H9 (cell line): ENCODE measurements at regions not wholly inside any gene's neighbourhood (a gene's known extent, or its start where the extent isn't known, plus 50 kb on each side); places are given as distances from the start of the nearest gene placed in this dataset.
"Not testable (repeated sequence)": the region's sequence is repeated elsewhere in the genome, so short reads cannot be mapped to it uniquely, and the experiment has no call there.

Source experiments
- DNase-seq: peaks from one replicate; pipeline ENCODE4 v3.0.0-alpha.2; 2017
- H2AFZ ChIP-seq: one replicate; pipeline ENCODE4 v1.6.1; 2013; ENCODE audit warnings: mild to moderate bottlenecking, low read length, control low read depth, moderate library complexity
- H2AK5ac ChIP-seq: 2 replicates; pipeline ENCODE4 v1.6.1; 2013; ENCODE audit warnings: low read length, control low read depth, mixed read lengths; ENCODE audit not compliant: insufficient read length
- H2BK120ac ChIP-seq: one replicate; pipeline ENCODE4 v1.6.1; 2013; ENCODE audit warnings: low read depth, mild to moderate bottlenecking, low read length, control low read depth, inconsistent platforms; ENCODE audit not compliant: poor library complexity, severe bottlenecking
- H2BK12ac ChIP-seq: 2 replicates; pipeline ENCODE4 v1.6.1; 2013; ENCODE audit warnings: low read length, control low read depth, mixed read lengths, low read depth; ENCODE audit not compliant: insufficient read length
- H2BK15ac ChIP-seq: 2 replicates; pipeline ENCODE4 v1.6.1; 2013; ENCODE audit warnings: low read depth, low read length, control low read depth
- H2BK20ac ChIP-seq: one replicate; pipeline ENCODE4 v1.6.1; 2013; ENCODE audit warnings: low read depth, mild to moderate bottlenecking, low read length, control low read depth, inconsistent platforms; ENCODE audit not compliant: poor library complexity, severe bottlenecking
- H2BK5ac ChIP-seq: 2 replicates; pipeline ENCODE4 v1.6.1; 2013; ENCODE audit warnings: low read length, control low read depth, mixed read lengths; ENCODE audit not compliant: insufficient read length
- H3K14ac ChIP-seq: 2 replicates; pipeline ENCODE4 v1.6.1; 2013; ENCODE audit warnings: low read length, control low read depth; ENCODE audit not compliant: insufficient read depth
- H3K18ac ChIP-seq: 2 replicates; pipeline ENCODE4 v1.6.1; 2013; ENCODE audit warnings: low read depth, mild to moderate bottlenecking, mixed read lengths, low read length, control low read depth; ENCODE audit not compliant: insufficient read length
- H3K23ac ChIP-seq: 2 replicates; pipeline ENCODE4 v1.6.1; 2013; ENCODE audit warnings: low read length, control low read depth, mixed read lengths, low read depth; ENCODE audit not compliant: insufficient read length
- H3K23me2 ChIP-seq: 2 replicates; pipeline ENCODE4 v1.6.1; 2013; ENCODE audit warnings: low read depth, mild to moderate bottlenecking, mixed read lengths, low read length, control low read depth; ENCODE audit not compliant: insufficient read length, poor library complexity, severe bottlenecking
- H3K27ac ChIP-seq: 2 replicates; pipeline ENCODE4 v1.5.1; 2013; ENCODE audit warnings: low read length, control low read depth, mixed read lengths, low read depth; ENCODE audit not compliant: insufficient read length
- H3K27me3 ChIP-seq: 2 replicates; pipeline ENCODE4 v1.6.1; 2013; ENCODE audit warnings: low read length, control low read depth, inconsistent platforms; ENCODE audit not compliant: insufficient read depth
- H3K4ac ChIP-seq: 2 replicates; pipeline ENCODE4 v1.6.1; 2013; ENCODE audit warnings: low read depth, mild to moderate bottlenecking, control low read depth, inconsistent platforms, low read length, moderate library complexity
- H3K4me1 ChIP-seq: 2 replicates; pipeline ENCODE4 v1.6.1; 2013; ENCODE audit warnings: low read length, control low read depth, inconsistent platforms; ENCODE audit not compliant: insufficient read depth
- H3K4me2 ChIP-seq: 2 replicates; pipeline ENCODE4 v1.6.1; 2013; ENCODE audit warnings: low read length, control low read depth, mixed read lengths; ENCODE audit not compliant: insufficient read length, insufficient read depth
- H3K56ac ChIP-seq: 2 replicates; pipeline ENCODE4 v1.6.1; 2013; ENCODE audit warnings: low read depth, mild to moderate bottlenecking, mixed read lengths, low read length, control low read depth; ENCODE audit not compliant: insufficient read length
- H3K79me1 ChIP-seq: 2 replicates; pipeline ENCODE4 v1.6.1; 2013; ENCODE audit warnings: low read depth, mild to moderate bottlenecking, moderate library complexity, low read length, control low read depth, inconsistent platforms; ENCODE audit not compliant: insufficient read depth, poor library complexity, severe bottlenecking
- H3K79me2 ChIP-seq: 2 replicates; pipeline ENCODE4 v1.6.1; 2013; ENCODE audit warnings: low read length, control low read depth, inconsistent platforms; ENCODE audit not compliant: insufficient read depth
- H3K9ac ChIP-seq: 2 replicates; pipeline ENCODE4 v1.6.1; 2013; ENCODE audit warnings: low read length, control low read depth, mixed read lengths; ENCODE audit not compliant: insufficient read length; ENCODE audit errors: extremely low read depth
- H3K9me3 ChIP-seq: one replicate; pipeline ENCODE4 v1.6.1; 2013; ENCODE audit warnings: low read depth, low read length, inconsistent platforms; ENCODE audit not compliant: control insufficient read depth
- H3T11ph ChIP-seq: one replicate; pipeline ENCODE4 v1.6.1; 2013; ENCODE audit warnings: mild to moderate bottlenecking, low read length, control low read depth, inconsistent platforms
- H4K20me1 ChIP-seq: one replicate; pipeline ENCODE4 v1.6.1; 2013; ENCODE audit not compliant: control insufficient read depth, insufficient read length, insufficient read depth
- H4K5ac ChIP-seq: 2 replicates; pipeline ENCODE4 v1.6.1; 2013; ENCODE audit warnings: low read depth, mild to moderate bottlenecking, mixed read lengths, low read length, control low read depth; ENCODE audit not compliant: insufficient read length
- H4K8ac ChIP-seq: replicated peaks from 2 replicates; pipeline ENCODE4 v1.6.1; 2013; ENCODE audit warnings: low read length, control low read depth, mixed read lengths, low read depth; ENCODE audit not compliant: insufficient read length
- H4K91ac ChIP-seq: 2 replicates; pipeline ENCODE4 v1.6.1; 2013; ENCODE audit warnings: low read depth, mild to moderate bottlenecking, moderate library complexity, mixed read lengths, low read length, control low read depth; ENCODE audit not compliant: insufficient read length
- H3K27ac Mint-ChIP-seq, 3 experiments: 2 replicates in 2 of 3; 3 replicates in 1 of 3; pipeline ENCODE4 v1.8.0; 2020 to 2021; ENCODE audit warnings: mixed read lengths in 3 of 3, mild to moderate bottlenecking in 1 of 3, moderate library complexity in 1 of 3
- H3K27me3 Mint-ChIP-seq: 2 replicates; pipeline ENCODE4 v1.8.0; 2021; ENCODE audit warnings: low read depth, mild to moderate bottlenecking, moderate library complexity, mixed read lengths
- H3K36me3 Mint-ChIP-seq, 3 experiments: 2 replicates in 2 of 3; 3 replicates in 1 of 3; pipeline ENCODE4 v1.8.0; 2020 to 2021; ENCODE audit warnings: low read depth in 3 of 3, mixed read lengths in 3 of 3; ENCODE audit not compliant: insufficient read depth in 1 of 3
- H3K4me1 Mint-ChIP-seq, 2 experiments: 2 replicates each; pipeline ENCODE4 v1.8.0; 2020; ENCODE audit warnings: mixed read lengths in 2 of 2
- H3K4me3 Mint-ChIP-seq, 2 experiments: 2 replicates in 1 of 2; 3 replicates in 1 of 2; pipeline ENCODE4 v1.8.0; 2020 to 2021; ENCODE audit warnings: mild to moderate bottlenecking in 2 of 2, mixed read lengths in 2 of 2, moderate library complexity in 1 of 2
- H3K9me3 Mint-ChIP-seq, 2 experiments: 2 replicates in 1 of 2; 3 replicates in 1 of 2; pipeline ENCODE4 v1.8.0; 2020; ENCODE audit warnings: mild to moderate bottlenecking in 2 of 2, mixed read lengths in 2 of 2, moderate library complexity in 1 of 2
- CTCF ChIP-seq: fragments of 200-600 bp; sonication (generic); conservative IDR thresholded peaks from 3 replicates; pipeline ENCODE4 v1.8.0; 2021; ENCODE audit warnings: antibody characterized with exemption, mild to moderate bottlenecking
- WGBS: extraction: QIAGEN DNeasy Blood & Tissue Kit; methylation state at CpG from one replicate; pipeline ENCODE4 v1.1.7; 2013; ENCODE audit warnings: missing lambda C conversion rate, low lambda C conversion rate, mixed read lengths; ENCODE audit not compliant: insufficient read length; ENCODE audit errors: extremely low coverage; 5-methylcytosine and 5-hydroxymethylcytosine counted together

DNA sequence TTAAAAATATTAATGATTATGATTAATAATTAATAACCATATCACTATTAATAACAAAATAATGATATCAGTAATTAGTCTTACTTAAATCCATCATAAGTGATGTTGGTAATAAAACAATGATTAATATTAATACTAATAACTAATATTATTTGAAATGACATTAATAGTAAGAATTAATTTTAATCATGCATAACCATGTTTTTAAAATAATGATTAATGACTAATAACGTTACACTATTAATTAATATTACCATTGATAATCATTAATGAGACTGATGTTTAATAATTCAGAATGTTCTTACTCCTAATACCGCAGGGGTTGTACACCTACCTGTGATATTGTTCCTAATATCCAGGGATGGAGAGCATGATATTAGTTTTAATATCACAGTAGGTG, 53.4 kb upstream of the FRG2C start:
- Histone ChIP-seq H3K9ac (no peak overlapping the region), H2BK120ac (no peak overlapping the region), H3K4ac (no peak overlapping the region), H2BK12ac (no peak overlapping the region), H4K91ac (no peak overlapping the region), H2BK20ac (no peak overlapping the region), H2AFZ (no peak overlapping the region), H3K4me2 (no peak overlapping the region), H3K27ac (no peak overlapping the region), H2BK15ac (no peak overlapping the region), H3K23me2 (no peaks in the 10 kb centered on the region), H3K79me1 (no peaks in the 10 kb centered on the region), H3K4me1 (no peaks in the 10 kb centered on the region), H3K9me3 (no peaks in the 10 kb centered on the region), H3K14ac (no peak overlapping the region), H2AK5ac (no peak overlapping the region), H3K23ac (no peak overlapping the region), H4K20me1 (no peaks in the 10 kb centered on the region), H3T11ph (no peak overlapping the region), H4K5ac (no peak overlapping the region), H4K8ac (no peak overlapping the region), H3K79me2 (no peaks in the 10 kb centered on the region), H3K27me3 (no peaks in the 10 kb centered on the region), H3K18ac (no peak overlapping the region), H3K56ac (no peak overlapping the region), H2BK5ac (no peak overlapping the region)
- Mint-ChIP-seq H3K4me3 (no peak overlapping the region), H3K4me1 (no peaks in the 10 kb centered on the region), H3K9me3 (no peaks in the 10 kb centered on the region), H3K27me3 (peaks cover 24% of the 10 kb centered on the region), H3K27ac (no peak overlapping the region), H3K36me3 (no peaks in the 10 kb centered on the region)
- WGBS = no CpG with 5 or more reads among the region's 2 CpGs
- TF ChIP-seq CTCF = no peak
- DNase-seq = no peak

DNA sequence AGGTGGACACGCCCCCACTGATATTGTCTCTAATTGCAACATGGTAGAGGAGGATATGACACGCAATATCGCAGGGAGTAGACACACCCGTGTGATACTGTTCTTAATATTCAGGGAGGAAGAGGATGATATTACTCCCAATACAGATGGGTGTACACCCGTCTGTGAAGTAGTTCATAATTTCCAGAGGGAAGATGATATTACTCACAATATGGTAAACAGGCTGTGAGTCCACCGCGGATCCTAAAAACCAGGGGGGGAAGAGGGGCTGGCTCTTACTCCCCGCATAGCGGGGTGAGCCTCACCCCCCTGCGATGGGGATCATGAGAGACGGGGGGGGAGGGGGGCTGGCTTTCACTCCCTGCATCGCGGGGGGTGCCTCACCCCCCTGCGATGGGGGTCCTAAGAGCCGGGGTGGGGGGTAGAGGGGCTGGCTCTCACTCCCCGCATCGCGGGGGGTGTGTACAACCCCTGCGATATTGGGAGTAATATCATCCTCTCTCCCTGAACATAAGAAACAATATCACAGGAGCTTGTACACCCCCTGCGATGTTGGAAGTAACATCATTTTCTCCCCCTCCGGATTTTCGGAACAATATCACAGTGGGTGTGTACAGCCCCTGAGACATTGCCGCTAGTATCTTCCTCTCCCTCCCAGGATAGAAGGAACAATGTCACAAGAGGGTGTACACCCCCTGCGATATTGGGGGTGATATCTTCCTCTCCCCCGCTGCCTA, 52.2 kb upstream of the FRG2C start:
- H3K23ac ChIP-seq, H4K91ac ChIP-seq, H3K27ac Mint-ChIP-seq, H3K56ac ChIP-seq, H2BK12ac ChIP-seq, H3K4ac ChIP-seq, H2AFZ ChIP-seq, H3K18ac ChIP-seq, DNase-seq, H2AK5ac ChIP-seq, H3K4me1 Mint-ChIP-seq, H4K8ac ChIP-seq, H3K79me2 ChIP-seq, H3K9me3 ChIP-seq, H2BK5ac ChIP-seq, H4K20me1 ChIP-seq, H4K5ac ChIP-seq, H2BK120ac ChIP-seq, H3K9ac ChIP-seq, H2BK20ac ChIP-seq, H3K4me2 ChIP-seq, H3K79me1 ChIP-seq, H3K27me3 ChIP-seq, H3T11ph ChIP-seq, H2BK15ac ChIP-seq, H3K36me3 Mint-ChIP-seq, H3K9me3 Mint-ChIP-seq, H3K23me2 ChIP-seq, H3K4me1 ChIP-seq, H3K27ac ChIP-seq, H3K14ac ChIP-seq, H3K4me3 Mint-ChIP-seq: not testable (repeated sequence)
- no CpG with 5 or more reads among the region's 25 CpGs for whole genome bisulfite sequencing
- peaks cover 21% of the 10 kb centered on the region for H3K27me3 Mint-ChIP-seq
